Inflammatory macrophage treated with lipopolysaccharide for 1 hour (primary cell): ENCODE measurements at regions not wholly inside any gene's neighbourhood (a gene's known extent, or its start where the extent isn't known, plus 50 kb on each side); places are given as distances from the start of the nearest gene placed in this dataset.
"Not testable (repeated sequence)": the region's sequence is repeated elsewhere in the genome, so short reads cannot be mapped to it uniquely, and the experiment has no call there.

Experiments
- DNase-seq, 2 donors: peaks; one replicate each; pipeline ENCODE4 v3.0.0-alpha.2; 2020 to 2022

DNA sequence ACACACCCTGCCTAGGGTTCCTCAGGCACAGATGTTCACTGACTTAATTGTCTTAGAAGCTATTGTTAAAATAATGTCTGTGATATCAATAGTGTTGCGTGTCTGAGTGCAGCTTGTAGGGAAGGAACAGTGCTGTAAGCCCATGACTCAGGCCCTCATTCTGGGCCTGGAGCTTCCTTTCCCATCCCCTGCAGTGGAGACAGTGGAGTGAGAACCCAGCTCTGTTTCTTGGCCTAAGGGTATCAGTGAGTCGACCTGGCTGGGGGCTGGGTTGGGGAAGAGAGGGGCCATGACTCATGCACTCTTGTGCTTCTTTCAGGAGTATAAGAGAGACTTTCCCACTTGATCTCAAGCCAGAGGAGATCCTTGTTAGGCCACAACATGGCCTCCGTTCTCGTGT lies 106.8 kb downstream of the HRH4 start:
- no peak for DNase-seq

DNA sequence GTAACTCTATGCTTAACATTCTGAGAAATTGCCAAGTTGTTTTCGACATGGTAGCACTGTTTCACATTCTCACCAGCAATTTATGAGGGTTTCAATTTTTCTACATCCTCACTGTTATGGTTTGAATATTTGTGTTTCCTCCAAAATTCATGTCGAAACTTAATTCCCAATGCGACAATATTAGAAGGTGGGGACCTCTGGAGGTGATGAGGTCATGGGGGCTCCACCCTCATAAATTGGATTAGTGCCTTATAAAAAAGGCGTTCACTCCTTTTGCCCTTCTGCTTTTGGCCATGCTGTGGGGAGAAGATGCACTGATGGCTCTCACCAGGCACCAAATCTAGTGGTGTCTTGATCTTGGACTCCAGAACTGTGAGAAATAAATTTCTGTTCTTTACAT lies 110.3 kb downstream of the HRH4 start:
- no peak for DNase-seq

DNA sequence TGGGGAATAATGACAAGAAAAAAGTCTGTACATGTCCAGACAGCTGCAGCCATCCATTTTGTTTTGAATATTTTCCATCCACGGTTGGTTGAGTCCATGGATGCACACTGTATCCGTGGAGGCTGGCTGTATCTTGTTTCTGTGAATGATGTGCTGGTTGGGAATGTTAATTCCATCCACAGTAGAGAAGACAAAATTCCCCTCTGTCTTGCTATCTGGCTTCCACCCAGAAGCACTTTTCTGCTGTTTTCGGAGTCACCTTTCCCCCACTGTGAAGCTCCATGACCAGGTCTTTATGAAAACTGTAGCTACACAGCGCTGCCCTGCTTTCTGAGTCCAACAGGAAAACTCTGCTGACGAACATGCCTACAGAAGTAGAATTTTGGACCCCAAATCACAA lies 122.3 kb downstream of the HRH4 start:
- no peak for DNase-seq

DNA sequence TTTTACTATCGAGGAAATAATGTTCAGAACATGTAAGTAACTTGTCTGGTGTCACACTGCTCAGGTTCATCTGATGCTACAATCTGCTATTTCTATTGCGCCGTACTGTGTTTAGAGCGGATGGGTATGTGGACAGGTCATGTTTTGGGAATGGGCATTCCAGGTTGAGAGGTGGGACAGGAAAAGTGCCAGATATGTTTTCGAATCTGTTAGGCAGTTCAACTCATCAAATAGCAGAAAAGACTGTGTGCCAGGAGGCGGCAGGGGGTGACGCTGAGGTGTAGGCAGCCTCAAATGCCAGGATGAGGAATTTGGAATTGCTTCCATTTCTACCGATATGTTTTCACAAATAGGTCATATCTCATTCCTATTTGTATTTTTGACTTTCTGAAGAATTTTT lies 123.8 kb downstream of the HRH4 start:
- DNase-seq: no peak

DNA sequence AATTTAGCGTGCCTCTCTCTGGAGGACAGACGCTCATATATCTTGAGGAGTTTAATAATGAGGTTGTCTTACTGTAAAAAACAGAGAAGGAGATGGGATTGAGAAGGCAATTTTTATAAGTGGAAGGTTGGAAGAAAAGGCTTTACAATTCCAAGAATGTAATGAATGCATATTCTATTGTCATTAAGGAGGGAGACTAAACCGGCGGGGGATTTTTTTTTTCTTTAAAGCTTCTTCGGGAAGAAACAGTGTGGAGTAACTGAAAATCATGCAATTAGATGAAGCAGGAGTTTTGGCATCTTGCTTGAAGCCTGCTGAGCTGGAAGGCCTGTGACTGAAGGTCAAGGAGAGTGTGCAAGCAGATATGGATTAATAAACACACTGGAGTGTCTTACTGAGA lies 124.4 kb downstream of the HRH4 start:
- DNase-seq: no peak

DNA sequence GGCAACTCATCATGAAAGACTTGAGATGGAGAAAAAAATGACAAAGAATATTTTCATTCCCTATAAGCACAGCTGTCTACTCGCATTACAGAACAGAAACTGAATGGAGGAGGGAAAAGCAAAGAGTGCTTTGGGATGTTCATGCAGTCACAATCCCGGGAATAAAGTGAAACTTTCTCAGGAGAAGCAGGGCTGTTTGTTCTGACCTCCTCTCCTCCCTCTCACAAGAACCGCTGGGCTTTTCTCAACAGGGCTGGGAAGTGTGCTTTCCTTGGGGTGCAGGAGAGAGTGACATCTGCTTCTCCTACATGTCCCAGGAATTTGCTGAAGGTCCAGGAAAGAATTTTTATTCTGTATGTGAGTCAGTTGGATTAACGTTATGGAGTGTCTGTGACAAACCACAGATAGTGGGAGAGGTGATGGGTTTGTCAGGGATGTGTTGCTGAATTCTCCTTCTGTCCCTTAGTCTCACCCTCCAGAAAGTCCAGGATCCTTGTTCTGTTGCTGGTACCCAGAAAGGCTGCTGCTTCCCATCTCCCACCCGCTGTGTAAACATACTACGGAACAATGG lies 125.6 kb downstream of the HRH4 start:
- no peak for DNase-seq

DNA sequence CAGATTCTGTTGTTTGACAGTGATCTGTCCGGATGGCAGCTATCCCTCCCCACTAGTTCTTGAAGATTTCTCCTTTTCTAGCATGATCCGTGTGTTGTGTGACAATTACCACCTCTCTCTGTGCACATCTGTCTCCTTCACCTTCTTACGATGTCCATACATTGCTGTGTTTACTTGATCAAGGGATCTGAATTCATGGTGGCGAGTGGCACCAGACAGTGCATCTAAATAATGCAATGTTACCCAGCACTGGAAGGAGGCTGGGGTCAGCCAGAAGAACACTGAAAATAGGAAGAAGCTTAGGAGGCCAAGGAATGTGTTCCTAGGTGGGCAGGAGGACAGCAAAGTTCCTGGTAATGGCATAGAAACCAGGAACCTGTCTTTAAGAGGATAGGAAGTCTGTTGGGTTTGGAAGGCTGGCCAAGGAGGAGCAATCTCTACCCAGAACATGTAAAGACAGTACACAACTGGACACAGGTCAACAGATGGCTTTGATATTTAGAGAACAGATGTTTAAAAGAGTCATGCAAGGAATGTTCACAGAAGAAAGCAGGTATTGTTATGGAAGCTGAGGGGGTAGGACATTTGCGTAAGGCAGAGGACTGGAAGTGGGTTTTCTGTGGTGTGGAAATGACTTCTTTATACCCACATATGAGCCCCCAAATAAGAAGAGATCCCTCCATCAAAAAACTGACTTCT lies 126.4 kb downstream of the HRH4 start:
- DNase-seq: no peak

DNA sequence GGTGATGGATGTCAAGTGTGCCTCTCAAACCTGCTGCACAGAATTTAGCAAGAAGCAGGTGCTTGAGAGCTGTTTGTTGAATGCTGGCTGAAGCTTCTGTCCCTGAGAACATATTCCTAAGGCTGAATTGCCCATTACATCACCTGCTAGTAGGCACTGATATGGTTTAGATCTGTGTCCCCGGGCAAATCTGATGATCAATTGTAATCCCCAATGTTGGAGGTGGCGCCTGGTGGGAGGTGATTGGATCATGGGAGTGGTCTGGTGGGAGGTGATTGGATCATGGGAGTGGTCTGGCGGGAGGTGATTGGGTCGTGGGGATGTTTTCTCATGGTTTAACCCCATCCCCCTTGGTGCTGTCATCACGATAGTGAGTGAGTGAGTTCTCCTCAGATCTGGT lies 128.0 kb downstream of the HRH4 start:
- no peak for DNase-seq

DNA sequence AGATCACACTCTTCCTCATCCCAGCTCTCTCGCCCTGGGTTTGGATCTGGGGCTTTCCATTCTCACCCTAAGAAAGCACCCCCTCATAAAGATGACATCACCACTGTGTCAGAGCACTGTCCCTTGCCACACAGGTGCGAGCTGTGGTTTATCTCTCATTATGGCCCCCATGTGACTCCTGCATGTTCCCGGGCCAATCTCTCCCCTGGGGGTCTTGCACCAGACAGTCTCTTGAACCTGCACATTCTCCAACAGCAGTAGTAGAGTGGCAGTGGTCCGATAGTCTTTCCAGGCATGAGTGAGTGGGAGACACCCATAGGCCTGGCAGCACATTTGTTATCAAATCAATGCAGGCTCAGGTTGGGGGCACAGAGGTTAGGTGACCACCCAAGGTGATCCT lies 130.5 kb downstream of the HRH4 start:
- no peak for DNase-seq

DNA sequence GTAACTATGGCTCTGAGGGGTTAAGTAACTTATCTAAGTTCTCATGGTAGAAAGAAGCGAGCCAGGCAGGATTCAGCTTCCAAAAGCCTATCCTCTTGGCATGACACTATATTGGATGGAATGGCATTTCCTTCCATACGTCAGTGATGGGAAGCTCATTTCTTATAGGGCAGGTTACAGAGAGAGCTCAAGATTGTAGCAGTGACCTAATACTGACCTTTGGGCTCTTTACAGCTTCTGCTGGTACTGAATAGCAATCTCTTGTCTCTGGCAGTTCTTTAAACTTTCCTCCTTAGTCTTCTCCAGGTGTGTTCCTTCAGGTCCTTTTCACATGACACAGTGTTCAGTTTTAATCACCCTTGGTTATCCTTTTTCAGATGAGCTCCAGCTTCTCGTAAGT lies 133.0 kb downstream of the HRH4 start:
- DNase-seq: no peak

DNA sequence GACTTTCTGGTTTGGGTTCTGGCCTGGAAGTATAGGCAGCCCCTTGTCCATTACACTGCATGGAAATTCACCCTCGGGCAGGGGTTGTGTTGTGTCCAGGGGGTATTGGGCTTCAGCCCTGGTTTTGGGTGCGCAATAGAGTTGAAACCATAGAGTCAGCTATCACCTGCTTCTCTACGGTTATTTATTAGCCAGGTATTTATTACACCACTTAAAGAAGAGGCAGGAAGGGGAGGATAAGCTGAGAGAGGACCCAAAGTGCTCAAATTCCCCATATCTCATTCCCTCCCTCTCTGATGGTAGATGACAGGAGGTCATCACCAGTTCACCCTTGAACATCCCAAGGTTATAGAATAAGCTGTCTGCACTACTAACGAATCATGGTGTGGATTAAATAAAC lies 133.4 kb downstream of the HRH4 start:
- no peak for DNase-seq

DNA sequence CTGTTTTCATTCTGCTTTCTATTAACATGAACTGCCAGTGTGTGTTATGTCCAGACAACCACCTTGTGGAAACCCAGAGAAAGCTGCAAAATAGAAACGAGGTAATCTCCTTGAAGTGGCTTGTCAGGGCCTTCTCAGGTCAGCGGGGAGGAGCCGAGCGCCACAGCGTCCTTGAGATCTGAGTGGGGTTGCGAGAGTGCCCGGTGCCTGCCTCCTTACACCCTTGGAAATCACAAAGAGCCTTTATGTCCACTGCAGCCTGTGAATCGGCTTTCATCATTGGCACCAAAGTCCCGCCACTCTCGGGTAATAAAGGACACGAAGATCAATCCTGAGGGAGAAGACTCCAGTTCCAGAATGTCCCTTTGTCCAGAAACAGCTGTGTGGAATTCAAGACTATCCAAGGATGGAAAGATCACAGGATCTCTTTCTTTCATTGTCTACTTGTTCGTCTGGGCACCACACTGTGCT lies 135.2 kb downstream of the HRH4 start:
- DNase-seq: no peak

DNA sequence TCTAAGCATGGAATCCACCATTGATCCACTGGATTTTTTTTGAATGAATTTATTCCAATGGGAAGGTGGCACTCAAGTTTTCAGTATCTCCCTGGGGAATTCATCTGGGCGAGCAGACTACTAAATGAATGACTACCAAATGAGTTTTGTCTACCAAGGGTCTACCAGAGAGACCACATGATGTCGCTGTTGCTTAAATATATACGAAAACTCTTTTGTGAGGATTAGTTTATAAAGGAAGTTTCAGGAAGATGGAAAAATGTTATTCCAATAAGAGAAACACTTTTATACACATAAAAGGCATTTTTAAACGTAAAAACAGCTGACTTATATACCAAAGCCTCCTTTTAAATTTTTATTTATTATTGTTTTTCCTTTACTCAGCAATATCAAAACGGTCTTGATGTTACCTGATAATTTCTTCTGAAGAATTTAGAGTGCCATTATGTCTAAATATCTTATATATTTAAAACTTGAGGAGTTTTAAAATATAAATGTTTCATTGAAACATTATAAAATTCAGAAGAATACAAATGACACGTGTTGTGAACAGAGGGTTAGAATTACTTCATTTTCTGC lies 139.7 kb downstream of the HRH4 start:
- peak in 1 of 2 donors; percentile 65 for DNase-seq

DNA sequence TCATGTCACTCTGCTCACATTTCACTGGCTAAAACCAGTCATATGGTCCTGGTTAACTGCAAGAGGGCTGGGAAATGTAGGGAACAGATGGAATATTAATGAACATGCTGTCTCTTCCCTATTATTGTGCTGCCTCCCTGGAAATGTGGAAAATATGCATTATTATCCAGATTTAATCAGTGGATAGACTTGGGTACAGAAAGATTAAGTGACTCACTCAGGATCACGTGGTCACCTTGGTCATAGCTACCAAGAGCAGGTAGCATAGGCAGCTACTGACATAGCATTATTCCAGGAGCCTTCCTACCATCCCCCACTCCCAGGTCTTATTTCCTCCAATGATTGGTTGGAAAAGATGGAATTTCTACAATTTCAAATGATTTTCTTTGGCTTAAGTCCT lies 141.1 kb downstream of the HRH4 start:
- no peak for DNase-seq

DNA sequence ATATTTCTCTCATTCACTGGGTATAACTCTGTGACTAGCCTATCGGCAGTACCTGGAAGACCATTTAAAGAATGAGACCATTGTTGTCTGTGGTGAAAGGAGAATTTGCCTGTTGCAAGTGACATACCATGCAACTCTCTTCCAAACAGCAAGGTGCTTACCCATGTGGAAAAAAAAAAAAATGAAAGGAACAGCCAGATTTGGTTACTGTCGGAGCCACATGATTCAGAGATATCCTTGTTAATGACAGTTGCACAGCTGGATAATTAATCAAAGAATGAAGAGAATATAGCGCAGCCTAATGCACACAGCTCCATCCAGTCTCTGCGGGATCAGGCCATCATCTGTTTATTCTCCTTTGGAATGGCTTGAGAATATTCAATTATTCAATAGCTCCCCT lies 141.8 kb downstream of the HRH4 start:
- no peak for DNase-seq

DNA sequence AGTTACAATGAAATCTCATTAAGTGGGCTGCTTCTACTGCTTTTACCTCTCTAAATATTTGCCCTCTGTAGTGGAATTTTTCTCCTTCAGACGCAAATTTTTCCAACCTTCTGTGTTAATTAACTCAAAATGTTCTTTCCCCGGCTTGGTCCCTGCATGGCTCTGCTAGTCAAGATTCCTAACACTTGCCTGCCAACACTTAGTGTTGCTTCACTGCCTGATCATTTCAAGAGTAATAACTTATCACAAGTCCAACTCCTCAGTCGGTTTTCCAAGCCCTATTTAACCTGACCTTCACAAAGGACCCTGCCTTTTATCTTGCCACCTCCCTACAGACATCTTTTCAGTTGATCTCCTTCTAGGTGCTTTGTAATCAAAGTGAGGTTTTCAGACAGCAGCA lies 142.7 kb downstream of the HRH4 start:
- DNase-seq: no peak

DNA sequence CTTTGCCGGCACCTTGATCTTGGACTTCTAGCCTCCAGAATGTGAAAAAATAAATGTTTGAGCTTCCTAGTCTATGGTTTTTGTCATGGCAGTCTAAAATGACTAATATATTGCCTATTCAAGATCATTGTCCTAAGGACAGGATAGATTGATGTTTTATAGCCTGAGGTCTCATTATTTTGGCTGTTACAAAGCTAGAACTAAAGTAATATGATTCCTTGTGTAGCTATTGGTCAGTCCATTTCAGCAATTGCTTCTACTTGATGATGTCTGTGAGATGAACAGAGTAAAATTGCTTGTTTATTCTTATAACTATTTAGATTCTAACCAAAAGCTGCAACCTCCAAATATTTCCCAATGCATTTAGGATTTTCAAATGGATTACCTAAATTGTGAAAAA lies 145.0 kb downstream of the HRH4 start:
- DNase-seq: no peak

DNA sequence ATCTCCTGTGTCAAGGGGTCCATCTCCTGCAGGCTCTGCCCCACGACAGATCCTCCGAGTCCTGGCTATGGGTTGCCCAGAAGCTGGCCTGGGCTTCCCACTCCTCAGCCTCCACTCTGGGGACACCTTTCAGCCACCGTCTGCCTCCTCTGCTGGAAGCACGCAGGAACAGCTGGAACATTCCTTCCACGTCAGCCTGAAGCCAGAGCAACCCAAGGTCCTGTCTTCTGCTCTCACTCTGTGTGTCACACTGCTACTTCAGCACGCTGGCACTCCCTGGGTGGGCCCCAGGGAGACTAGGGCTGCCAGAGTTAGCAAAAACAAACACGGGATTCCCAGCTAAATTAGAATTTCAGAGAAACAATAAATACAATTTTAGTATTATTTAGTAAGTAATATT lies 148.8 kb downstream of the HRH4 start:
- DNase-seq: no peak

DNA sequence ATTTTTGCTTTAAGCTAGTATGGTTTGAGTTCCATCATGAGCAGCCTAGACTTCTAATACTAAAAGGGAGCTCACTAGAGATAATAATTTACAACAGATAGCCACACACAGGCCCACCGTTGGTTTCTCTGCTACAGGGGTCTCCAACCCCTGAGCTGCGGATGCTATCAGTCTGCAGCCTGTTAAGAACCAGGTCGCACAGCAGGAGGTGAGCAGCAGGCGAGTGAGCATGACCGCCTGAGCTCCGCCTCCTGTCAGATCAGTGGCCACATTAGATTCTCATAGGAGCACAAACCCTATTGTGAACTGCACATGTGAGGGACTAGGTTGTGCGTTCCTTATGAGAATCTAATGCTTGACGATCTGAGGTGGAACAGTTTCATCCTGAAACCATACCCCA lies 150.6 kb downstream of the HRH4 start:
- no peak for DNase-seq

DNA sequence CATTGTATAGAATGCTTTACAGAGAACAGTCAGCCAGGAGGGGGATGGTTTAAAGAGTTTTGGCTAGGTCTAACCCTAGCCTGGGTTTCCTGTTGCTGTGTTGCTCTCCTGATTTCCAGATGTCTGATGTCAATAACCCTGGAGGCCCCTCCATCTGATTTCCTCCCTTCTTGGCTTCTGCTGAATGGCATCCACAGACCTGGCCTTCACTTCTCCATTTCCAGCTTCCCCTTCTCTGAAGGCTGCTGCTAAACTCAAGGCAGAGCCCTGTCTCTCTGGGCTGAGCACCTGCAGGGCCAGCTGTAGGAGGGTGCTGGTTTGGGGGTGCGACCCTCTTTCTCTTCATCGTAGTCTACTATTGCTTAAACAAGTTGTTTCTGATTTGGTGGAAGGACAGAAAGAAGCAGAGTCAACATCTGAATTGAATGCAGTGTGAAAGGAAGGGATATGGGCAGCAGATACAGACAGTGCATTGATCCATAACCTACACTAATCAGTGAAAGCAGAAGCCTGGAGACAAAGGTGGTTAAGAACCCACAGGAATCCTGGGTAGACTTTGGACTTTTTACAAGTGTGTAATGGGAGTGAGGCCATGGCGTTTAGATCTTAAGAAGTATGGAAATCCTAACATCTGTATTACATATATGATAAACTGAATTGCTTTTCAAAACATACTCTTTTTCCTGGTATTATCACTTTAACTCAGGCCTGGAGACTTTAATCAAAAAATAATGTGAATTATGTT lies 153.6 kb downstream of the HRH4 start:
- no peak for DNase-seq

DNA sequence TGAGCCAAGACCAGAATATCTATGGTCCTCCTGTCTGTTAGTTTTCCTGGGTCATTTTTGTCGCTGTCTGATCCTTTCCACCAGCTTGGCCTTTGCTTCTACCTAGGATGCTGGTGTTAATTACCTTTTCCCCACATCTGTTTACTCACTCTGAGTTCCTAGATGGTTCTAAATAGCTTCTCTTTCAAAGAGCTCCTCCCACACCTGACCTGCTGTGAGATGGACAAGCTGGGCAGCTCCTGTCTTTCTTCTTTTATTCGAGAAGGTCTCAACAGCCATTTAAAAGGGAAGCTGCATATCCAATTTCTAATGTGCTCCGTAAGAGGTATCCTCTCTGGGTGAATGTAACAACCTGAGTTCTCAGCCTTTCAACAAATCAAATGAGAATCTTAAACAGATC lies 156.2 kb downstream of the HRH4 start:
- DNase-seq: no peak

DNA sequence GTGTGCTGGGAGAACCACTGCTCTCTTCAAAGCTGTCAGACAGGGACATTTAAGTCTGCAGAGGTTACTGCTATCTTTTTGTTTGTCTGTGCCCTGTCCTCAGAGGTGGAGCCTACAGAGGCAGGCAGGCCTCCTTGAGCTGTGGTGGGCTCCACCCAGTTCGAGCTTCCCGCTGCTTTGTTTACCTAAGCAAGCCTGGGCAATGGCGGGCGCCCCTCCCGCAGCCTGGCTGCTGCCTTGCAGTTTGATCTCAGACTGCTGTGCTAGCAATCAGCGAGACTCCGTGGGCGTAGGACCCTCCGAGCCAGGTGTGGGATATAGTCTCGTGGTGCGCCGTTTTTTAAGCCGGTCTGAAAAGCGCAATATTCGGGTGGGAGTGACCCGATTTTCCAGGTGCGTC lies 164.0 kb downstream of the HRH4 start:
- DNase-seq: not testable (repeated sequence)

DNA sequence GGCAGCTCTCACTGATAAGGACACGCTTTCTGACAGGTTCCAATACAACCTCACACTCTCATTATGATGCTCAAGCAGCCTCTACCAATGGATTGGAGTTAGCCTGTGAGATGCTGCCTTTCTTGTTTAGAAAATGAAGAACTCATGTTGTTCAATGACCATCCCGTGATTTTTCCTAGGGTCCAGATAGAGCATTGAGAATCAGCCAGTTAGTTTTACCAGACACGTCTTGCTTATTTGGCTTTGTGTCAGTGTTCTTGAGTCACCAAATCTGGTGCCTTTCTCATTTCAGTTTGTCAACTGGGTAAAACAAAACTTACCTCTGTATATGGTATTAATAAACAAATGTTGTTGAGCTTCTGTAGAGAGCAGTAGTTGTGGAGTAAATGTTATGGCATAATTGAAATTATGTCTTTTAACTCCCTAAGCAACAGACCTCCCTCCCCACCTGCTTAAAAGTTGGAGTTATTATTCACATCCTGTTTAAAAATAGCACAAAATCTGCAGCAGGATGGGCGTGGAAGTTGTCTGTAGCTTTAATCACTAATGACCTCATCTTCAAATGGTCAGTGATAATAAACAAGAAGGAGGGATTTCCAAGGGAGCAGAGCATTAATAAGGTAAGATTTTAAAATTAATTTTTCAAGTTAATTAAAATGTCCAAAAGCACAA lies 167.3 kb downstream of the HRH4 start:
- no peak for DNase-seq
